Fibroblast of peridontal ligament (primary cell): ENCODE measurements at regions not wholly inside any gene's neighbourhood (a gene's known extent, or its start where the extent isn't known, plus 50 kb on each side); places are given as distances from the start of the nearest gene placed in this dataset.

ENCODE experiments used
- DNase-seq: peaks from one replicate; pipeline ENCODE4 v3.0.0-alpha.2; 2010; ENCODE audit errors: extremely low read depth

- DNase-seq = no peak
These were observed 180.7 kb downstream of the TBXT start for GRCh38 chr6:165986914-165987482.

DNA sequence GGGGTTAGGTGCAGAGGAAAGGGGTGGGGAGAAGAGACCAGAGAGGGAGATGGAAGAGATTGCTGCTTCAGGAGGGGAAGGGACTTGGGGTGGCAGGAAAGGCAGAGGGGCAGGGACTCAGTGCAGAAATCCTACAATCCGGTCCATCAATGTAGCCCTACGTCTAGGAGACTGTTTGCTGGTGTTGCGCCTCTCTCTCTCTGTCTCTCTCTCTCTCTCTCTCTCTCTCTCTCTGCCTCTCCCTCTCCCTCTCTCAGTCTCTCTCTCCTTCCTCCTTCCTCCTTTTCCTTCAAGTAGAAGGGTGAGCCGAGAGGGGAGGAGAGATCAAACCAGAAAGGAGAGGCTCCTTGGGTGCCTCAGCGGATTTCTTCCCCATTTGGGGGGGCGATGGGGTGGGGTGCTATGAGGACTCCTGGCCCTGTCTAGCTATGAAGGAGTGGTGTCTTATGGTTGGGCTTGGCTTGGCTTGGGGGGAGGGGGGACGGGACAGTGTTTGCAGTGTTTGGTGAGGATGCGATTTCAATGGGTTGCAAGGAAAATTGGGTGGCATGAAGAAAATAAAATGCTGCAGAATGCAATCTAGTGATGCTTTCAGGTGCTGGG lies 181.2 kb downstream of the TBXT start:
- DNase-seq = no peak

GRCh38 chr6:165985806-165986299 lies 181.8 kb downstream of the TBXT start:
- DNase-seq = no peak

GRCh38 chr6:165985281-165985805 lies 182.3 kb downstream of the TBXT start:
- DNase-seq = no peak

- DNase-seq = no peak
These were observed 182.8 kb downstream of the TBXT start for GRCh38 chr6:165984729-165985275.

DNA sequence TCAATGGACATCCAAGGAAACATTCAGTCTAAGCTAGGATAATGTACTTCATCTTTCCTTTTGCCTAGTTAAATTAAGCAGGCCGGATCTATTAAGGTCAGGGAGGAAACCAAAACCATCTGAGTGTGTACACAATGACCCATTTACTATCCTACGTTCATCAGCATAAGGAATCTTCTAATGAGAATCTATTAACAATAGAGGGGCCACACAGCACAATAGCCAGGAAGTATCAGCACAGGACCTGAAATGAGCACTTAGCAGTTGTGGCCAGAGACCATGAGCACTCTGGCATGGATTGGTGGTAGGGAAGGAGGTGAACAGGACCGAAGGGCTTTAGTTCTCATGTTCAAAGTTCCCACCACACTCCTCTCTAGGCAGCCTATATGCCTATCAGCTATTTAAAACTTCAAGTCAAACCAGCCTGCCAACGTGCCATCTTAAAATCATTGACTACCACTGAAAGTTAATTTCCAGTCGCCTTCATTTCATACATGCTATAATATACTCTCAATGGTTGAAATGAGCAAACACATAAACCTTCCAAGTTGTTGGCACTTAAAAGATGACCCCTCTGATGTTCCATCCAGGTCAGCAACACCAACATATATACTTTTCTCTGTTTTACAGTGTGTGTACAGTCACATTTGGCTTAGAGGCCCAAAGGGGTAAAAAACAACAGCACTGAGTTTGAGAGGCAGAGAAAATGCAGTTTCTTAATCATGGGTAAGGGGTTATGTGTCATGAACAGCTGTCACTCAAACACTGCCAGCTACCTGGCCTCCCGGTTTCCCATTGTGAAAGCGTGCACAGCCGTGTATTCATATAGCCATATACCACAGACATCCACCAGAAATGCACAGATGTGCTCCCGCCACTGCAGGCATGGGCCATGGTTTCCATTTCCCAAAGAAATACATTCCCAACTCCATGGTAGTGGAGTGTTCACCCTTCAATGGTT lies 184.3 kb downstream of the TBXT start:
- no peak for DNase-seq

DNA sequence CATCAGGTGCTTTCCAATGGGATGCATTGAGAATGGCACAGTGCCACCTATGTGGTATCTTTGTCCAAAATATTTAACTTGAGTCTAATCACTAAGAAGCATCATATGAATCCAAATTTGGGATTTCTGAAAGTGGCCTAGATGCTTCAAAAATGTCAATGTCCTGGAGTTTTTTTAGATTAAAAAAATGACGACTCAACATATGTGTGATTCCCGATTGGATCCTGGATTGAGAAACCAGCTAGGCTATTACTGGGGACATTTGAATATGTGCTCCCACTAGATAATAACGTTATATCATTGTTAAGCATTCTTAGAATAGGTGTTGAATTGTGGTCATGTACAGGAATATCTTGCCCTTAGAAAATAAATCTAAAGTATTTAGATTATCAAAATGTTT lies 189.2 kb downstream of the TBXT start:
- no peak for DNase-seq

- no peak for DNase-seq
These were observed 191.0 kb downstream of the TBXT start for GRCh38 chr6:165976684-165977083.

DNA sequence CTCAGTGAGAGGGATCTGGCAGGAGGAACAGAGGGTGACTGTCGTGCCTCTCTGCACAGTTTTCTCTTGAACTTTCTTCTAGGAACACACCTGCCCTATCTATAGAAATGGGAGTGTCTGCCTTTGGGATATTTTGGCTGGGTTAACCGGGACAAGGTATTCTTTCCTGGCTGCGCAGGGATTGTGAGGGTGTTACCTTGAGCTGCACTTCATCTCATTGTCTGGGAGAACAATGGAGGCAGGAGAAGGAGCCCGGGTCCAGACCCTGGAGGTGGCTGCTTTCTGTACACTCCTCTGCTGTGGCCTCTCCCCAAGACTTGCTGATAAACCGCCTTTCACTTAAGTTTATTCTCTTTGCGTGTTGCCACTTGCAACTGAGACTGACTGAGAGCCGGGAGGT lies 192.8 kb downstream of the TBXT start:
- no peak for DNase-seq

GRCh38 chr6:165973473-165973872 lies 194.2 kb downstream of the TBXT start:
- no peak for DNase-seq

- no peak for DNase-seq
These were observed 195.4 kb downstream of the TBXT start for GRCh38 chr6:165972139-165972802.

DNA sequence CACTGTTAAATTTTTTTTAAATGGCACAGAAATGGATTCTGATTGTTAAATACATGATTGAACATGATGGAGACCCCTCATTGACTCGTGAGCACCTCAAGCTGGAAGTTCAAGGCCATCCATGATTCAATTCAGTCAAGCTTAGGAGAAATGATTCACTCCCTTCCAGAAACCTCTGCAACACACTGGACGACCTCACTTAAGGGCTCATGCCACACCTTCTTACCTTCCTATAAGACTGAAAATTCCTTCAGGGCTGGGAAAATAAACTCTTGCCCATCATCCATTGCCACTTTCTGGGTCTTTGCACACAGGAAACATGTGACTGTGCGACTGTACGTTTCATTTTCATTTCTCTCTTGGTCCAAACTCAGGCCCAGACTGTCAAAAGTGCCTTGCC lies 196.4 kb downstream of the TBXT start:
- DNase-seq = no peak

- no peak for DNase-seq
These were observed 197.7 kb downstream of the TBXT start for GRCh38 chr6:165970001-165970400.

- DNase-seq = no peak
These were observed 198.5 kb downstream of the TBXT start for GRCh38 chr6:165969184-165969583.

GRCh38 chr6:165968408-165968807 lies 199.2 kb downstream of the TBXT start:
- DNase-seq = no peak

GRCh38 chr6:165967810-165968407 lies 199.7 kb downstream of the TBXT start:
- no peak for DNase-seq

DNA sequence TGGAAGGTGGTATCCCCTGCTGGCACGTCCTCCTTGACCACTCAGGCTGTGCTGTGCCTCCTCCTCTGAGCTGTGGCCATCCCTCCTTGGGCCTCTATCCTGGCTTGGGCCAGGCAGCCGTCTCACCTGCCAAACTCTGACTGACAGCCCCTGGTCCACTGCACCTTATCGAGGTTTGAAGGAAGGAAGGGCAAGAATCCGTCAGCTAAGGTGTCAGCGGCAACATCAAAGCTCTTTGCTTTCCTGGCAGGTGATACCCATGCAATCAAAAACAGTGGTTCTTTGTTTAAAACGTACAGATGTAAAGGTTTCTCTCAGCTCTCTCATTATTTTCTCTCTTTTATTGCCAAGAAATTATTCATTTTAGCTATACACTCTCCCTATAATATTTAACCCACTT lies 203.9 kb downstream of the TBXT start:
- no peak for DNase-seq

DNA sequence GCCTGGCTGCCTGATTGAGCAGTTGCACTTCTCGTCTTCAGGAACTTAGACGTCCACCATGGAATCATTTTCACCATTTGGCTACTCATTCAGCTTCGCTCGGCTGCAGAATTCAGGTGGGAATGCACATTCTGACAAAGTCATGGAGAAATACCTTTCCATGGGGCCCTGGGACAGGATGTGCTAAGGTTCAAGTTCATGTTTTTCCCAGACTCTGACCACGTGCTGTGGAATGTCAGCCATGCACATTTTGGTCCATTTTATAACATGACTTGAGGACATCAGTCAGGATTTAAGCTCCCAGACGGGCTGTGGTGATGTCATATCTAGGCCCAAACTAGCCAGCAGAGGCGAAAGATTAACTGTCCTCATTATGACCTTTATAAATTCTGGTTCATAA lies 205.3 kb downstream of the TBXT start:
- no peak for DNase-seq

DNA sequence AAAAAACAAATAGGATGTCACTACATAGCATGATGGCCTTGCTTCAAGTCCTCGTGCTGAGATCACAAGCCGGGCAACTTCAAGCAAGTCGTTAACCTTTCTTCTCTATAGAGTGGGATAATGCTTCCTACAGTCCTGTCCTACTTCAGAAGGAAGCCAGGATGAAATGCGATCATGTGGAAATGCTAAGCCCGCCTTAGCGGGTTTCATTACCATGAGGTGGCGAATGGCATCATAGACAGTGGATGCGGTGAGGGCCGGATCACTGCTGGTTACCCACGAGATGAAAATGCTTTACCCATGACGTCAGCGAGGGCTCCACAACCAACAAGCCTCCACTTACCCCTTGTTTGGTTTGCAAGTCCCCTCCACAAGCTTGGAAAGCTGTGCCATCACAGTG lies 206.4 kb downstream of the TBXT start:
- DNase-seq = no peak

- no peak for DNase-seq
These were observed 207.0 kb downstream of the TBXT start for GRCh38 chr6:165960695-165961094.

DNA sequence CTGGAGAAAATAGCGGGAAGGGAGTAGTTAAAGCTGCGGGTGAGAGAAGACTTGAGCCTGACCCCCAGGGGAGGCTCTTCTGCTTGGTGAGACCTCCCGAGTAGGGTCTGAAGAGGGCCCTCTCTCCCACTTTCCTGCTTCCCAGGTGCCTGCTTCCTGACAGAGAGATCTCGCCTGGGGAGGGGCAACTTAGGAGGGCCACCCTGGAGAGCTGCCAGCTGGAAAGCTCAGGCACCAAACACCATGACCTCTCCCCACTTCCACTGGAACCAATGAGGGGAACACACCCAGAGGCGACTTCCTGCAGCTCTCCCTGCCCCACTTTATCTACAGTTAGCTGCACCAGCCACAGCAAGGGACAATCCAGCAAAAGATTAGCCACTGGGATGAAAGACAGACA lies 208.0 kb downstream of the TBXT start:
- no peak for DNase-seq
